ENCODE measurements at regions not wholly inside any gene's neighbourhood (a gene's known extent, or its start where the extent isn't known, plus 50 kb on each side); places are given as distances from the start of the nearest gene placed in this dataset.

GRCh38 chr1:34389974-34390373, 213.3 kb downstream of the C1orf94 start:
- Histone ChIP-seq H3K36me3 (no peaks in the 10 kb centered on the region), H3K9me3 (ENCODE audit: low read depth) (no peaks in the 10 kb centered on the region), H3K4me3 (no peak overlapping the region), H3K27ac (no peak overlapping the region), H3K4me1 (ENCODE audit: low read depth) (no peaks in the 10 kb centered on the region), H3K27me3 (no peaks in the 10 kb centered on the region)
- no peak for DNase-seq (ENCODE audit: low read depth in 1 of 2, low spot score in 1 of 2)
- TF ChIP-seq CTCF (IDR thresholded peaks at IDR 0.05; ENCODE audit: low read depth, low read length), result no peak

- Histone ChIP-seq H3K4me3 (no peak overlapping the region), H3K27ac (no peak overlapping the region), H3K36me3 (no peaks in the 10 kb centered on the region), H3K4me1 (ENCODE audit: low read depth) (no peaks in the 10 kb centered on the region), H3K9me3 (ENCODE audit: low read depth) (no peaks in the 10 kb centered on the region), H3K27me3 (no peaks in the 10 kb centered on the region)
- TF ChIP-seq CTCF (IDR thresholded peaks at IDR 0.05; ENCODE audit: low read depth, low read length), result no peak
- no peak for DNase-seq (ENCODE audit: low read depth in 1 of 2, low spot score in 1 of 2)
Observed at GRCh38 chr1:34396042-34396441, 219.3 kb downstream of the C1orf94 start.

GRCh38 chr1:34398241-34398915, 221.7 kb downstream of the C1orf94 start:
- H3K4me1 ChIP-seq (ENCODE audit: low read depth), result no peaks in the 10 kb centered on the region
- H3K9me3 ChIP-seq (ENCODE audit: low read depth), result no peaks in the 10 kb centered on the region
- no peak for DNase-seq (ENCODE audit: low read depth in 1 of 2, low spot score in 1 of 2)
- H3K27ac ChIP-seq, result no peak overlapping the region
- no peaks in the 10 kb centered on the region for H3K27me3 ChIP-seq
- H3K4me3 ChIP-seq, result no peak overlapping the region
- TF ChIP-seq CTCF (IDR thresholded peaks at IDR 0.05; ENCODE audit: low read depth, low read length), result no peak
- no peaks in the 10 kb centered on the region for H3K36me3 ChIP-seq

GRCh38 chr1:34398916-34399275, 222.2 kb downstream of the C1orf94 start:
- no peak for DNase-seq (ENCODE audit: low read depth in 1 of 2, low spot score in 1 of 2)
- Histone ChIP-seq H3K4me1 (ENCODE audit: low read depth) (no peaks in the 10 kb centered on the region), H3K27ac (no peak overlapping the region), H3K9me3 (ENCODE audit: low read depth) (no peaks in the 10 kb centered on the region), H3K4me3 (no peak overlapping the region), H3K36me3 (no peaks in the 10 kb centered on the region), H3K27me3 (no peaks in the 10 kb centered on the region)
- TF ChIP-seq CTCF (IDR thresholded peaks at IDR 0.05; ENCODE audit: low read depth, low read length), result no peak

- Histone ChIP-seq H3K4me1 (ENCODE audit: low read depth) (no peaks in the 10 kb centered on the region), H3K36me3 (no peaks in the 10 kb centered on the region), H3K9me3 (ENCODE audit: low read depth) (no peaks in the 10 kb centered on the region), H3K4me3 (no peak overlapping the region), H3K27ac (no peak overlapping the region), H3K27me3 (no peaks in the 10 kb centered on the region)
- no peak for DNase-seq (ENCODE audit: low read depth in 1 of 2, low spot score in 1 of 2)
- TF ChIP-seq CTCF (IDR thresholded peaks at IDR 0.05; ENCODE audit: low read depth, low read length), result no peak
Observed at GRCh38 chr1:34400675-34401074, 224.0 kb downstream of the C1orf94 start.
